CD4-positive, alpha-beta T cell treated with Interleukin-1 beta for 1 hour (primary cell): ENCODE measurements at regions not wholly inside any gene's neighbourhood (a gene's known extent, or its start where the extent isn't known, plus 50 kb on each side); places are given as distances from the start of the nearest gene placed in this dataset.
"Not testable (repeated sequence)": the region's sequence is repeated elsewhere in the genome, so short reads cannot be mapped to it uniquely, and the experiment has no call there.

Experiments used
- DNase-seq, 2 donors: peaks; one replicate each; pipeline ENCODE4 v3.0.0-alpha.2; 2020 to 2022

DNA sequence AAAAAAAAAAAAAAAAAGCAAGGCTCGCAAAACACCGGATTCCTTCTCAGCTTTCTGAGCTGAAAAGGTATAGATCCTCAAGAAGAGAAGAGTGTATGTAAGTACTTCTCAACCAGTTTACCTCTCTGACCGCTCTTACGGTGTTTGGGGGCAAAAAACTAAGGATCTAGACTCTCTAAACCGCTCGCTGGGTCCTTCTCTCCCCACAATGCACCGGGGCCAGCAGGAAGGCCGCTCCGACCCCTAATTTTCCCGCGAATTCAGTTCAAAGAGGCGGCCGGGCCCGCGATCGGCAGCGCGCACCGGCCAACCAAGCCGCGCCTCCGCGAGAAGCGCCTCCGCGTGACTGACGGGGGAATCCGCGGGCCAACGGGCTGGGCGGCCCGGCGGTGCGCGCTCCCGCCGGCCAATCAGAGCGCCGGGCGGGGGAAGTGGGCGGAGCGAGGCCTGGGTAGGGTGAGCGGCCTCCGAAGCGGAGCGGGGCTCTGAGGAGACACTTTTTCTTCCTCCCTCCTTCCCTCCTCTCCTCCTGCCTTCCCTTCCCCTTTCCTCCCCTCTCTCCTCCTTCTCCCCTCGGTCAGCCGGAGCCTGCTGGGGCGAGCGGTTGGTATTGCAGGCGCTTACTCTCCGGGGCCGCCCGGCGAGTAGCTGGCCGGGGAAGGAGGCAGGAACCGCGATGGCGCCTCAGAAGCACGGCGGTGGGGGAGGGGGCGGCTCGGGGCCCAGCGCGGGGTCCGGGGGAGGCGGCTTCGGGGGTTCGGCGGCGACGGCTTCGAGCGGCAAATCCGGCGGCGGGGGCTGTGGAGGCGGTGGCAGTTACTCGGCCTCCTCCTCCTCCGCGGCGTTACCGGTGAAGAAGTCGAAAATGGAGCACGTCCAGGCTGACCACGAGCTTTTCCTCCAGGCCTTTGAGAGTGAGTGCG is 93.0 kb downstream of the CRLF3 start:
- peak; percentile 42 to 88 for DNase-seq

DNA sequence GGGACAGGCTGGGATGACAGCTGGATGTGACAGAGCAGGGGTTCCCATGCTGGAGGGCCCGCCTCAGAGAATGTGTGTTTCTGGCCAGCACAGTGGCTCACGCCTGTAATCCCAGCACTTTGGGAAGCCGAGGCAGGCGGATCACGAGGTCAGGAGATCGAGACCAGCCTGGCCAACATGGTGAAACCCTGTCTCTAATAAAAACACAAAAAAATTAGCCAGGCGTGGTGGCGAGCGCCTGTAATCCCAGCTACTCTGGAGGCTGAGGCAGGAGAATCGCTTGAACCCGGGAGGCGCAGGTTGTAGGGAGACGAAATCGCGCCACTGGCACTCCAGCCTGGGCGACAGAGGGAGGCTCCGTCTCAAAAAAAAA is 93.7 kb downstream of the CRLF3 start:
- not testable (repeated sequence) for DNase-seq

GRCh38 chr17:30730171-30730836 is 94.2 kb downstream of the CRLF3 start:
- not testable (repeated sequence) for DNase-seq

DNA sequence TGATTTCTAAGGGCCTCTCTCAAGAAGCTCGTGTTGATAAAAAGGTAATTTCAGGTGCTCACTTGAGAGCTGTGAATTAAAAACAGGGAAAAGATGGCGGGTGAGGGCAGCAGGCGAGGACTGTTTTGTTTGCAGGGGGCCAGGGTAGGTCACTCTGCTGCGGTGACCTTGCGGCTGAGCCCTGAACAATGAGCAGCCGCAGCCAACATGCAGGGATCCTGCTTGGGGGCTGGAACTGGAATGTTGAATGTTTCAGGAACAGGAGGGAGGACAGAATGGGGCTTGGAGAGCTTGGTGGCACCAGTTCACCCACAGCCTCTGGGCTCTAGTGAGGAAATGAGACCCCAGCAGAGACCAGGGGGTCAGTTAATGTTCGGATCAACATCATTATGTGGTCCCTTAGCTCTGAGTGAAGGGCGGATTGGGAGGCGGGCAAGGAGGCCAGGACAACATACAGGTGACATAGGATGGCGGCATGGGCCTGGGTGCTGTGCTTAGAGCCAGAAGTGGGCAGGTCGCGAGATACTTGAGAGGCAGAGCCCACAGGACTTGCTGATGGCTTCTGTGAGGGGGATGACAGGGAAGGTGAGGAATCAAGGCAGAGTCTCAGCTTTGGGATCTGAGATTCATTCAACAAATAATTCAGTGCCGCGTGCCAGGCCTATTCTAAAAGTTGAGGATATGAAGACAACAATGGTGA is 94.9 kb downstream of the CRLF3 start:
- DNase-seq = not testable (repeated sequence)

- not testable (repeated sequence) for DNase-seq
These were observed 97.0 kb downstream of the CRLF3 start for GRCh38 chr17:30727517-30727916.

DNA sequence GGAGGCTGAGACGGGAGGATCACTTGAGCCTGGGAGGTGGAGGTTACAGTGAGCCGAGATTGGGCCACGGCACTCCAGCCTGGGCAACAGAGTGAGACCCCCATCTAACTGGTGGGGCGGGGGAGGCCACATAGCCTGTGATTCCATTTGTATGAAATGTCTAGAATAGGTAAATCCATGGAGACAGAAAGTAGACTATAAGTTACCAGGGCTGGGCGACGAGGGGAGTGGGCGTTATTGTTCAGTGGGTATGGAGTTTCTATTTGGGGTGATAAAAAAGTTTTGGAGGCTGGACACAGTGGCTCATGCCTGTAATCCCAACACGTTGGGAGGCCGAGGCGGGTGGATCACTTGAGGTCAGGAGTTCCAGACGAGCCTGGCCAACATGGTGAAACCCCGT is 97.8 kb downstream of the CRLF3 start:
- DNase-seq = not testable (repeated sequence)

DNA sequence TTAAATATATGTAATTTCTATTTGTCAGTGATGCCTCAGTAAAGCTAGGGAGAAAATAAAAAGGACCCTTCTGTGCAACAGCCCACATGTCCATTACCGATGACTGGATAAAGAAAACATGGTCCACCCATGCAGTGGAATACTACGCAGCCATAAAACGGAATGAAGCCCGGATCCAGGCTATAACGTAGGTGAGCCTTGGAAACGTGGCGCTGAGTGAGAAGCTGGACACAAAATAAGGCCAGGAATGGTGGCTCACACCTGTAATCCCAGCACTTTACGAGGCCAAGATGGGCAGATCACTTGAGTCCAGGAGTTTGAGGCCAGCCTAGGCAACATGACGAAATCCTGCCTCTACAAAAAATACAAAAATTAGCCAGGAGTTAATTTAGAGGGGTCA is 98.2 kb downstream of the CRLF3 start:
- DNase-seq = not testable (repeated sequence)

- not testable (repeated sequence) for DNase-seq
These were observed 100.3 kb downstream of the CRLF3 start for GRCh38 chr17:30724034-30724650.

- not testable (repeated sequence) for DNase-seq
These were observed 102.2 kb downstream of the CRLF3 start for GRCh38 chr17:30722114-30722780.

DNA sequence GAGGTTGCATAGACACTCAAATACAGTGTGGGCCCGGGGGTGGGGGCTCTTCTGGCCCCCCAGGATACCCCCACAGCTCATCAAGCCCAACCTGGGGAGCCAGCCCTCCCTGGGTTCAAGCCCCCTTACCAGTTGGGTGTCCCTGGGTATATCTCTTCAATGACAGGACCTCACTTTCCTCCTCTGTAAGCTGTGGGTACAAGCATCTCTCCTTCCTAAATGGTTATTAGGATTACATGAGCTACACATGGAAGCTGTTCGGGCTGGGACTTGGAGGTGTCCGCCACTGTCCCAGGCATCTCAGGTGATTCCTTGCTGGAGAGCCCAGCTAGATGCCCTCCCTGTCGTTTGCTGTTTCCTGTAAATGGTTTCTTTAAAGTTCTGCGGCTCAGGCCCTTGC is 103.5 kb downstream of the CRLF3 start:
- DNase-seq = not testable (repeated sequence)

DNA sequence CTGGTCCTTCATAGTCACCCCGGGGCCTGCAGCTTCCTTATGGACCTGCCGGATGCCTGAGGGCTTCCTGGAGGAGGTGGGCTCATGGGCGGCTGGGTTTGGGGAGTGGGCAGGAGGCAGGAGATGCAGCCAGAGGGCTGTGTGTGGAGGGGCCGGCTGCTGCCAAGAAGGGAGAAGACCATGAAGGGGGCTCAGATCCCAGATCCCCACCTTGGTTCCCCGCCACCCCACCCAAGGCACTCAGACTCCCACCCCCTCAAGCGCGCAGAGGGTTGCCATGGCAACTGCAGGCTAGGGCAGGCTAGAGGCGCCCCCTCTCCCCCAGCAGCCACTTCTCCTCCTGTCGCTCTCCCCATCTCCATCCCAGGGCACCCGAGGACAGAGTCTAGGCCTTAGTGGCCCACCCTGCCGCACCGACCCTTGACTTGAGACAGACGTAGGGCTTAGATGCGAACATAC is 104.5 kb downstream of the CRLF3 start:
- no peak for DNase-seq

GRCh38 chr17:30719131-30719973 is 105.1 kb downstream of the CRLF3 start:
- peak; percentile 73 to 77 for DNase-seq

DNA sequence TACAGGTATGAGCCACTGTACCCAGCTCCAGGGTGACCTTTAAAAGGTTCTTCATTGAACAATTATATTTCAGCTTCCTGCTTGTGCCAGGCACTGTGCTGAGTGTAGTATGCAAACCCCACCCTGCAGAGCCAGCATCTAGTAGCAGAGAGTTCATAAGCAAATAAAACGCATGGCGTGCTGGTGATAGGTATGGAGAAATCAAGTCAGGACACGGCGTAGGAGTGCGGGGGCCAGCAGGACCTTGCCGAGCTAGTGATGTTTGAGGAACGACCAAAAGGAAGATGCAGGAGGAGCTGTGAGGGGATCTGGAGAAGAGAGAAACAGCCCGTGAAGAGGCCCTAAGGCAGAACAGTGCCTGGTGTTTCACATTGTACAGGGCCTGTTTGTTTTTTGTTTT is 105.8 kb downstream of the CRLF3 start:
- not testable (repeated sequence) for DNase-seq

- not testable (repeated sequence) for DNase-seq
These were observed 106.4 kb downstream of the CRLF3 start for GRCh38 chr17:30718099-30718447.

DNA sequence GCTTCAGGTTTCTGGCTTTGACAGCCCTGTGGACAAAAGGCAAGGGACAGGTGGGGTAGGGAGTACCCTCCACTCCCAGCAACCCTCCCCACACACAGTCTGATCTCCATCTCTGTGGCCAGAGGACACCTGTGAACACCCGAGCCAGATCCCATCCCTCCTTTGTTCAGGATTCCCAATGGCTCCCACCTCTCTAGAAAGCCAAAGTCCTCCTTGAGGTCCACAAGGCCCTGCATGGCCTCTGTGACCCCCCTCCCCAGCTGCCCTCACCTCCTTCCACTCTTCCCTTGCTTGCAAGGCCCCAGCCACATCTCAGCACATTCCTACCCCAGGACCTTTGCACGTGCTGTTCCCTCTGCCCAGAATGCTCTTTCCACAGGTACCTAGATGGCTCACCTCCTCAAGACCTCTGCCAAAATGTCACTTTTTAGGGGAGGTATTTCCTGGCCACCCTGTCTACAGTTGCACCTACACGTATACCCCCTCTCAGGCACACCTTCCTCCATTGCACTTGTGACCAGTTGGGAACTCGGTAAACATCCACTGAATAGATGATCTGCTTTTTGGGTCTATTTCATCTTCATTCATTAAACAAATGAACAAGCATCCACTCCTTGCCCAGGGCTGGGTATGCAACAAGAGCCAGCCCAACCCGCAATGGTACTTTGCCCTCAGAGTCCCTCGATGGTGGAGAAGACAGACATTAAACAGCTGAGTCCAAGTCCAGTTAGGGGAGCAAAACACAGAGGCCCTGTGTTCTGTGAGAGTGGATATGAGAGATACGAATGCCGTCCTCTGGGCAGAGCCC is 107.0 kb downstream of the CRLF3 start:
- no peak for DNase-seq

GRCh38 chr17:30716461-30717290 is 107.8 kb downstream of the CRLF3 start:
- DNase-seq = no peak

GRCh38 chr17:30714825-30715622 is 109.5 kb downstream of the CRLF3 start:
- peak; percentile 61 to 62 for DNase-seq

- not testable (repeated sequence) for DNase-seq
These were observed 110.7 kb downstream of the CRLF3 start for GRCh38 chr17:30713805-30714204.

GRCh38 chr17:30712859-30713258 is 111.6 kb downstream of the CRLF3 start:
- not testable (repeated sequence) for DNase-seq
